ENCODE measurements at regions not wholly inside any gene's neighbourhood (a gene's known extent, or its start where the extent isn't known, plus 50 kb on each side); places are given as distances from the start of the nearest gene placed in this dataset.

DNA sequence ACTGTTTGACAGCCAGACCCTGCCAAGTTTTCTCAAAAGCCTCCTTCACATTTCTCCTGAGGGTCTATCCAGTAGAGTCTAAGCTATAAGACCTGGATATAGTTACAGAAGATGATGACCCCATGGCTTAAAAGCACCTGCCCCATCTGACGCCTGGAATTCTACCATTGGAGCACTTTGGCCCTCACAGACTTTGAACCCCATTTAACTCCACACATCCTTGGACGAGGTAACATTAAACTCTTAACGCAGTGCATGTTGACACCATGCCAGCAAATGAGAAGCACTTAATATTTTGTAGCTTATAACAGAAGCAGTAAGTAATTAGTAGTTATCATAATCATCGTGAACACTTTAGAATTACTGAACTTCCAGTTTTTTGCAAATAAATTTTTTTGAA, 61.9 kb upstream of the SMNDC1 start:
- Mint-ChIP-seq H3K36me3 (ENCODE audit: low read depth) (no peaks in the 10 kb centered on the region), H3K27me3 (no peaks in the 10 kb centered on the region), H3K4me3 (no peak overlapping the region), H3K4me1 (ENCODE audit: low read depth) (peaks cover 72% of the 10 kb centered on the region), H3K9me3 (no peaks in the 10 kb centered on the region), H3K27ac (peak overlapping the region; percentile 92)
- no peak for DNase-seq

DNA sequence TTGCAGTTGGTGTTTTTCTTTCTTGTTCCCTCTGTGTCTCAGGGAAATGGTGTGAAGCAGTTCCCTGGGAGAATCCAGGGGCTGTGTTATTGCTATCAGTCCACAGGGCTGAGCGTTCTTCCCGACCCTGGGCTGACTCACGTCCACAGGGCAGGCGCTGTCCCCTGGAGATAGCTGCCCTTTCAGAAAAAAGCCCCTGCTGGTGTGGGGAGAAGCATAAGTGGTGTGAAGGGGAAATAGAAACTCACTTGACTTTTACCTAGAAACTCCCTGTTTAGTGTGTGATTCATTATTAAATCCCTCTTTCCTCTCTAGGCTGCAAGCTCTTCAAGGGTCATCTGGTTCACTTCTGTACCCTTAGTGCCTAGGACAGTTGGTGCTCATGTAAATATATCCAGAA, 63.3 kb upstream of the SMNDC1 start:
- Mint-ChIP-seq H3K27me3 (no peaks in the 10 kb centered on the region), H3K4me3 (no peak overlapping the region), H3K9me3 (no peaks in the 10 kb centered on the region), H3K36me3 (ENCODE audit: low read depth) (no peaks in the 10 kb centered on the region), H3K4me1 (ENCODE audit: low read depth) (peaks cover 72% of the 10 kb centered on the region), H3K27ac (peak overlapping the region; percentile 33)
- DNase-seq: no peak

DNA sequence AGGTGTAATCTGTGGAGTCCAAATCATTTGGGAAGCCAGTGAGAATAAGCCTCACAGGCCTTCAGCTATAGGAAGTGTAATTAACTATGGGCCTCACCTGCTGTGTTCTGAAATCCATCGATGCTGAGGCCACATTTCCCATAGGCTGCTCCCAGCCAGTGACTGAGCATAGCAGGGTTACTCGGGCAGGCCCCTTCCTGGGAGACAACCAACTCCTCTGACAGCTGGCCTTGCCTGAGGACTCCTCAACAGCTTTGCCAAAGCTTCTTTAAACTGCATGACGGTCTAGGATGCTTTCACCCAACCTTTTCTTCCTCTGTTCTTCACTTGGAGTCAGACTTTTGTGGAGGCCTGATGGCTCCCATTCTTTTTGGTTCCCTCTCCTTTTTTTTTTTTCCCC, 63.8 kb upstream of the SMNDC1 start:
- H3K27me3 Mint-ChIP-seq: no peaks in the 10 kb centered on the region
- H3K36me3 Mint-ChIP-seq (ENCODE audit: low read depth): no peaks in the 10 kb centered on the region
- no peaks in the 10 kb centered on the region for H3K9me3 Mint-ChIP-seq
- no peak overlapping the region for H3K4me3 Mint-ChIP-seq
- DNase-seq: no peak
- peaks cover 72% of the 10 kb centered on the region for H3K4me1 Mint-ChIP-seq (ENCODE audit: low read depth)
- no peak overlapping the region for H3K27ac Mint-ChIP-seq

DNA sequence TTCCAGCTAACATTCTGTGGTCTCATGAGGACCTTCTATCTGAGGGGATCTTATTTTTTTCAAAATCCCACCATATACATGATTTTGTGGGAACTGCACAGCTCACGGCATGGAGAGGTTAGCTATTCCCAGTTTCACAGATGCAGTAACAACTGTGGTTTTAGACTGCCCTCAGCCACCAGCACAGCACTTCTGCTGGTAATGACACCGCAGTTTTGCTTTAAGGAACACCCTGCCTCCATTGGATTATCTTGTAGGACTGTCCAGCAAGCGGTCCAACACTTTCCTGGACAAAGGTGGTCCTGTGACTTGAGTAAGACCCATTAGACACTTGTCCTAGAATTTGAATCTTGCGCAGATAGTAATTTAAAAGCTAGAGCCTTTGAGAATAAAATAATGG, 65.3 kb upstream of the SMNDC1 start:
- Mint-ChIP-seq H3K27me3 (no peaks in the 10 kb centered on the region), H3K36me3 (ENCODE audit: low read depth) (no peaks in the 10 kb centered on the region), H3K4me1 (ENCODE audit: low read depth) (peaks cover 61% of the 10 kb centered on the region), H3K4me3 (no peak overlapping the region), H3K9me3 (no peaks in the 10 kb centered on the region), H3K27ac (no peak overlapping the region)
- DNase-seq: peak; percentile 19

DNA sequence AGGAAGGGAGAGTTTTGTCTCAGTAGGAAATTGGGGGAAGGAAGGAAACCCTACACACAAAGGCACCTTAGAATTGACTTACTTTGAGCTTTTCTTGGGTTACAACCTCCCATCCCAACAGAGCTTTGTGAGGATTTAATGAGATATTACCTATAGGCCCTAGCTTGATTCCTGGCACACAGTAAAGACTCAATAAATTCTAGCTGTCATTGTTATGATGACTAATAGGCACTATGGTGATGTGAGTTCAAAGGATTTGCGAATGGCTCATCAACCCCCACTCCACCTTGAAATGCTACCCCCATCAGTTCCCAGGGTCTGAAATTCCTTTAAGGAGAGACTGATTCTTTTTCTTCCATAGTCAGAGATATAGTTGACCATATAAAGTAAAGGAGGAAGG, 67.9 kb upstream of the SMNDC1 start:
- H3K9me3 Mint-ChIP-seq: no peaks in the 10 kb centered on the region
- no peak for DNase-seq
- H3K4me3 Mint-ChIP-seq: no peak overlapping the region
- H3K27me3 Mint-ChIP-seq: no peaks in the 10 kb centered on the region
- H3K27ac Mint-ChIP-seq: peak overlapping the region; percentile 38
- peaks cover 35% of the 10 kb centered on the region for H3K4me1 Mint-ChIP-seq (ENCODE audit: low read depth)
- H3K36me3 Mint-ChIP-seq (ENCODE audit: low read depth): no peaks in the 10 kb centered on the region

DNA sequence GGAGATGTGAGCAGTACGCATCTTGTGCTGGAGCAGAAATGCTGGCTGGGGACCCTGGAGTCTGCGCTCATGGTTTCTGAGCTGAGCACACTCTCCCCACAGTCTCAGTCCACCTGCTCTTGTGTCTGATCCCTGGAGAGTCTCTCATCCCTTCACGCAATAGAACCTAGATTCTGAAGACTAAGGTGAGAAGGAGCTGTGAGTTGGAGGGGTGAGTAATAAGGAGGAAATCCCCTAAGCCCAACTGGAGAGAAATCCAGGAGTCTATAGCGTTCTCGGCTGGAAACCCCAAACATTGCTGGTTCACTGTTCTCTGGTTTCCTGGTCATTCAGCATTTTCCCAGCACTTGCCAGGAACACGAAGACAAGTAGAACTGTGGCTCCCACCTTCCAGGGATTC, 68.3 kb upstream of the SMNDC1 start:
- Mint-ChIP-seq H3K36me3 (ENCODE audit: low read depth) (no peaks in the 10 kb centered on the region), H3K27me3 (no peaks in the 10 kb centered on the region), H3K4me1 (ENCODE audit: low read depth) (peaks cover 31% of the 10 kb centered on the region), H3K27ac (peak overlapping the region; percentile 38), H3K4me3 (no peak overlapping the region), H3K9me3 (no peaks in the 10 kb centered on the region)
- DNase-seq: no peak

DNA sequence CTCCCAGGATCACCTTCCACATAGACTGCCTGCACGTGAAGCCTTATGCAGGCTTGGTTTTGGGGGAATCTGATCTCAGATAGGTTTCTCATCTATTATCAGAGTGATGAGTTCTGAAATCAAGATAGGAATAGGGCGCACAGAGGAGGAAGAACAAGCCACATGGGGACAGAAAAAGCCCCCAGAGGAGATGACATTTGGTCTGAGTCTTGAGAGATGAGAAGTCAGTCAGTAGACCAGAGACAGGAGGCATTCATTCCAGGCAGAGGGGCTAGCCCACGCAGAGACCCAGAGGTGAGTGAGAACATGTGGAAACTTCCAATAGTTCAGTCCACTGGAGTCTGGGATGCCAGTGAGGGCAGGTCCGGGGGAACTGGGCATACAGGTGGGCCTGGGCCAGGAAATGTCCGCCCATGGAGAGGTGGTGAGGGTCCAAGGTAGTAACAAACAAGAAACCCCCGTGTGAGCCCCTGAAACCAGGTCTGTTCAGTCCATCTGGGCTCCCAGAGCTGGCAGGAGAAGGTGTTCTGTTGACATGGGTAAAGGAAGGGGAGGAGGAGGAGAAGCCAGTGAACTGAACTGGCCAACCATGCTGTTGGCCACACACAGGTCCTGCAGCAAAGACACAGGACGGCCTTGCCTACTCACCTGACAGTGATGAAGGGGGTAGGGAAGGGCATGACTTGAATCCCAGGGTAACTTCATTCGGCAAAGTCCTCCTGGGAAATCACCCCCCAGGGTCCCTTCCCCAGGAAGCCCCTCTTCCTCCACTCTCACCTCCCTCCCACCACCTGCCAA, 69.3 kb upstream of the SMNDC1 start:
- no peaks in the 10 kb centered on the region for H3K27me3 Mint-ChIP-seq
- no peaks in the 10 kb centered on the region for H3K36me3 Mint-ChIP-seq (ENCODE audit: low read depth)
- H3K4me3 Mint-ChIP-seq: no peak overlapping the region
- H3K27ac Mint-ChIP-seq: no peak overlapping the region
- H3K9me3 Mint-ChIP-seq: no peaks in the 10 kb centered on the region
- H3K4me1 Mint-ChIP-seq (ENCODE audit: low read depth): peaks cover 21% of the 10 kb centered on the region
- no peak for DNase-seq

DNA sequence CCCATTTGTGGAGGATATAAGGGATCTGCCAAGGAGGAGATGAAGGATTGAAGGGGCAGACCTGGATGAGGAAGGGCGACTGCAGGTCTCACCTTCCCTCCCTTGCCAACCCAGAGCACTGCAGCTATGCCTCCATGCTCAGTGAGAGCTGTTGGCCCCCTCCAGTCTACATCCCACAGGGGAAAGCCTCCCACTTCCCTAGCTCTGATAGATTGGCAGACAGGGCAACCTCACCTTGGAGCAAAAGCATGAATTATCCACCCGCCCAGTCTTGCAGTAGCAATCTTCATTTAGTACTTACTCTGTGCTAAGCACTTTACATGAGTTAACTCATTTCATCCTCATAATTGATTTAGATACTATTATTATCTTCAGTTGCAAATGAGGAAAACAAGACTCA, 70.4 kb upstream of the SMNDC1 start:
- no peak for DNase-seq
- Mint-ChIP-seq H3K4me1 (ENCODE audit: low read depth) (peaks cover 23% of the 10 kb centered on the region), H3K36me3 (ENCODE audit: low read depth) (no peaks in the 10 kb centered on the region), H3K9me3 (no peaks in the 10 kb centered on the region), H3K27ac (no peak overlapping the region), H3K4me3 (no peak overlapping the region), H3K27me3 (no peaks in the 10 kb centered on the region)

DNA sequence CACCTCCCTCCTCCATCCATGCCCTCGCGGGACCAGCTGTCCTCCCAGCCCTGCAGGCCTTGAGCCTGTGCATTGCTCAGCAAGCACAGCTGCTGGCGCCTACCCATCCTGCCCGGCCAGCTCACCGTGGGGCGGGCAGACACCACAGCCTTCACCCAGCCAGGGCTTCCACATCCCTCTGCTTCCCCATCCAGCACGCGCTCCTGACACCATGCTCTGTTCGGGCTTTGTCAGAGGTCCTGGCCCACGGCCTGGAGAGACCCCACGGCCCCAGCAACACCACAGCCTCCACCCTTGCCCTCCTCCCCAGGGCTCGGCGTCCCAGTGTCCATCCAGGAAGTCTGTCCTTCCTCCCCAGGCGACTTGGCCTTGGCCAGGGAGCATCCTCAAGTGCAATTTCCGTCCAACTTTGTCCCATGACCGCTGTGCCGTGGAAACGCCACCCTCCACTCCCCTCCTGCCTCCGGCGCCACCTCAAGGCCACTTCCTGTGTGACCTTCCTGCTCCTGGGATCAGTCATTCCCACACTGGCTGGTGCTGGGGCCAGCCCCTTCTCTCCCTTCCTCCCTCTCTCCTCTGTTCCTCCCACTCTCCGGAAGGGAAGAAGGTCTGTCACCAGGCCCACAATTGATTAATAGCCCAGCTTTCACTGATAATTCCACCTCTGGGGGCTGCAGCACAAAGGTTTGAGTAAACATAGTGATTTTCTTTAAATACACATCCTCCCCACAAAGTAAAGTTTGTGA, 71.5 kb upstream of the SMNDC1 start:
- no peaks in the 10 kb centered on the region for H3K9me3 Mint-ChIP-seq
- H3K27me3 Mint-ChIP-seq: no peaks in the 10 kb centered on the region

DNA sequence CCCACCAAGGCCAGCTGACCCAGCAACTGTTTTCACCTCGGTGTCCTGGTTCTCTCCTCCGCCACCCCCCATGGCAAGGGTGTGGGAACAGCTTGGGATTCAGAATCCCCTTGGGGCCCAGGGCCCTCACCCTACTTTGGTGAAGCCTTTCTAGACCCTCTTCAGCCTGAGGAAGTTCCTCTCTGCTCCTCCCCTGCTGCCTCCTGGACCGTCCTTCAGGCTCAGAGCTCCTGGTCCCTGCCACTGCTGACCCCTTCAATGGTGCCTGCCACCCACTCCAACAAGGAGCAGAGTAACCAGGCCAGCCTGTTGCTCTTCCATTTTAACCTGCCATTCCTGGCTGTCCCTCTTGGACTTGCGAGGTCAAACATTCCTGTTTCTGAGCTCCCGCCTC, 72.0 kb upstream of the SMNDC1 start:
- Mint-ChIP-seq H3K27me3 (no peaks in the 10 kb centered on the region), H3K9me3 (no peaks in the 10 kb centered on the region), H3K4me1 (ENCODE audit: low read depth) (peaks cover 31% of the 10 kb centered on the region), H3K36me3 (ENCODE audit: low read depth) (no peaks in the 10 kb centered on the region), H3K27ac (peak overlapping the region; percentile 31), H3K4me3 (no peak overlapping the region)
- DNase-seq: no peak

More for the DNA sequence above, 71.5 kb upstream of the SMNDC1 start:
- Mint-ChIP-seq H3K36me3 (ENCODE audit: low read depth) (no peaks in the 10 kb centered on the region), H3K4me3 (no peak overlapping the region), H3K27ac (no peak overlapping the region), H3K4me1 (ENCODE audit: low read depth) (peaks cover 27% of the 10 kb centered on the region)
- DNase-seq: peak; percentile 7

DNA sequence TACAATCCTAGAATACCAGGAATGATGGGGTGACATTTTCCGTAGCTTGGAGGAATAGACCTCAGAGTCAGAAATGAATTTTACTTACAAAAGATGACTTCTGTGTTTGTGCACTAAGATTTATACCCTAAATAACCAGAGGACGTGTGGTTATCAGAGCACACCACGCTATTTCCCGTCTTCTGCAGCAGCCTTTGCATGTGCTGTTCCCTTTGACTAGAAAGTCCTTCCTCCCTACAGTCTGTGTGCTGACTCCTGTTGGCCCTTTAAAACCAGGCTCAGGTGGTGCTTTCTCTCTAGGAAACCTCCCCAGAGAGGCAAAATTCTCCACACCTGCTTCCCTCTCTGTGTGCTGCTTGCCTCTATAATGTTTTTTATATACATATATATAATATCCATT, 73.3 kb upstream of the SMNDC1 start:
- Mint-ChIP-seq H3K9me3 (no peaks in the 10 kb centered on the region), H3K4me3 (no peak overlapping the region), H3K27ac (no peak overlapping the region), H3K36me3 (ENCODE audit: low read depth) (no peaks in the 10 kb centered on the region), H3K4me1 (ENCODE audit: low read depth) (peaks cover 20% of the 10 kb centered on the region), H3K27me3 (no peaks in the 10 kb centered on the region)
- no peak for DNase-seq

DNA sequence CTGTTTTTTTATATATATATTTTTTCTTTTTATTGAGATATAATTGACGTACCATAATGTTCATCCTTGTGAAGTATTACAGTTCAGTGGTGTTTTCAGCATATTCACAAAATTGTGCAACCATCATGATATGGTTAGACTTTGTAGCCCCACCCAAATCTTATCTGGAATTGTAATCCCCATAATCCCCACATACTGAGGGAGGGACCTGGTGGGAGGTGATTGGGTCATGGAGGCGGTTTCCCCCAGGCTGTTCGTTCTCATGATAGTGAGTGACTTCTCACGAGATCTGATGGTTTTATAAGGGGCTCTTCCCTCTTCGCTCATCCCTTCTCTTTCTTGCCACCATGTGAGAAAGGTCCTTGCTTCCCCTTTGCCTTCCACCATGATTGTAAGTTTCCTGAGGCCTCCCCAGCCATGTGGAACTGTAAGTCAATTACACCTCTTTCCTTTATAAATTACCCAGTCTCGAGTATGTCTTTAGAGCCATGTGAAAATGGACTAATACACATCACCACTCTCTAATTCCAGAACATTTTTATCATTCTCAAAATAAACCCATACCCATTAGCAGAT, 73.9 kb upstream of the SMNDC1 start:
- no peaks in the 10 kb centered on the region for H3K36me3 Mint-ChIP-seq (ENCODE audit: low read depth)
- no peak overlapping the region for H3K27ac Mint-ChIP-seq
- H3K4me3 Mint-ChIP-seq: no peak overlapping the region
- peaks cover 14% of the 10 kb centered on the region for H3K4me1 Mint-ChIP-seq (ENCODE audit: low read depth)
- no peaks in the 10 kb centered on the region for H3K27me3 Mint-ChIP-seq
- DNase-seq: no peak
- no peaks in the 10 kb centered on the region for H3K9me3 Mint-ChIP-seq

DNA sequence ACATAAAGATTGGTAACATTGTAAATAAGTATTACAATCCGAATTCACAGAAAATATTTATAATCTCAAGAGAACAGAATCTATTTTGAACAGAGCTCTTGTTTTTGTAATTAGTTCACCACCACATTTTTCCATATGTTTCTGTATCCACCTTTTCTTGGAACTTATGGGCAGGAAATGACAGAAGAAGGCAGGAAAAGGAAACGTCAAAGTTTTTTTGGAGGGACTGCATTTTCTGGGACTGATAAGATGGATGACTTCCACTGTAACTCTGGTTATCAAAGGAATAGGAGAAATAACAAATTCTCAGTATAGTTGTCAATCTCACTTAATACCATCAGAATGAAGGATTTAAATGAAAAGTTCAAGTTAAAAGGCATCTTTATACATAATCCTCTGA, 75.1 kb upstream of the SMNDC1 start:
- H3K36me3 Mint-ChIP-seq (ENCODE audit: low read depth): no peaks in the 10 kb centered on the region
- H3K27ac Mint-ChIP-seq: no peak overlapping the region
- no peaks in the 10 kb centered on the region for H3K27me3 Mint-ChIP-seq
- no peaks in the 10 kb centered on the region for H3K9me3 Mint-ChIP-seq
- no peak overlapping the region for H3K4me3 Mint-ChIP-seq
- peaks cover 11% of the 10 kb centered on the region for H3K4me1 Mint-ChIP-seq (ENCODE audit: low read depth)
- DNase-seq: no peak

DNA sequence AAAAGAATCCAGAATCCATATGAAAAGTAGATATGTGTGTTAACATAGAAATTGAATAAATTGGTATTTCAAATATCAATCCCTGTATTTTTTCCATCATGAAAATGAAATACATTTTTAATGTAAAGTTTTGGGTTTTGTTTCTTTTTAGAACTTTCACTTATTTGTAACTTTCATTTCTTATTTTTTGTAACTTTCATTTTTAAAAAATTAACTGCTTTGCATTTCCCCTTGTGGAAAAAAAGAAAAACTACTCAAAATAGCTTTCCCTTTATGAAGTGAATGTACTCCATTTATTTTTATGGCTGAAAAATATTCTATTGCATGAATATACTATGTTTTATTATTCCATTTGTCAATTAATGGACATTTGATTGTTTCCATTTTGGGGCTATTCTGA, 75.6 kb upstream of the SMNDC1 start:
- Mint-ChIP-seq H3K4me3 (no peak overlapping the region), H3K4me1 (ENCODE audit: low read depth) (peaks cover 11% of the 10 kb centered on the region), H3K9me3 (no peaks in the 10 kb centered on the region), H3K27ac (no peak overlapping the region), H3K27me3 (no peaks in the 10 kb centered on the region), H3K36me3 (ENCODE audit: low read depth) (no peaks in the 10 kb centered on the region)
- no peak for DNase-seq

DNA sequence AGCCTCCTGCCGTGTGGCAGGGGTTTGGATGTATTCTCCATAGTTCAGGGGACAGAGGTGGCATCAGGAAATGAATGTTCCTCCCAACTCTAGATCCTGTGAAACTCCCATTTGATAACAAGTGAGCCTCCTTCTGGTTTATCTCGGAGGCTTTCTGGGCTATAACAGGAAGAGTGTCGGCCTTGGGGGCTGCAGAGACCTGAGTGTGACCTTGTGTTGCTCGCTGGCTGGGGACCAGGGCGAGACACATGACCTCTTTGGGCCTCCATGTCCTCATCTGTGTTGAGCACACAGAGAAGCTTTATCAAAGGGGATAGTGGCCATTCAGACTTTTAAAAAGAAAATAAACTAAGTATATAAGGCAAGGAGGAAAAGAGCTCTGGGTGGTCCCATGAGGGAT, 78.0 kb upstream of the SMNDC1 start:
- no peak for DNase-seq
- Mint-ChIP-seq H3K27me3 (no peaks in the 10 kb centered on the region), H3K4me1 (ENCODE audit: low read depth) (peaks cover 20% of the 10 kb centered on the region), H3K36me3 (ENCODE audit: low read depth) (no peaks in the 10 kb centered on the region), H3K9me3 (no peaks in the 10 kb centered on the region), H3K4me3 (no peak overlapping the region), H3K27ac (no peak overlapping the region)

All from activated T-cell treated with anti-CD3 and anti-CD28 coated beads, Interleukin-2, amount 50 U/mL, for 24 hours (primary cell).